ES-I3 (cell line): ENCODE measurements at regions not wholly inside any gene's neighbourhood (a gene's known extent, or its start where the extent isn't known, plus 50 kb on each side); places are given as distances from the start of the nearest gene placed in this dataset.
A peak's percentile ranks its signal among the peaks of the same experiment; 100 is the strongest.

Experiments used
- H3K36me3 ChIP-seq: 2 replicates; pipeline ENCODE4 v1.6.1; 2013; ENCODE audit warnings: mild to moderate bottlenecking, low read length, control low read depth, moderate library complexity; ENCODE audit not compliant: insufficient read depth
- H3K4me1 ChIP-seq: 2 replicates; pipeline ENCODE4 v1.6.1; 2013; ENCODE audit warnings: mild to moderate bottlenecking, control low read depth, low read length; ENCODE audit not compliant: insufficient read depth
- H3K9ac ChIP-seq: 2 replicates; pipeline ENCODE4 v1.6.1; 2013; ENCODE audit warnings: low read depth, mild to moderate bottlenecking, low read length, moderate library complexity
- H3K9me3 ChIP-seq: 2 replicates; pipeline ENCODE4 v1.6.1; 2013; ENCODE audit warnings: mild to moderate bottlenecking, low read length, moderate library complexity; ENCODE audit not compliant: control insufficient read depth, insufficient read depth

DNA sequence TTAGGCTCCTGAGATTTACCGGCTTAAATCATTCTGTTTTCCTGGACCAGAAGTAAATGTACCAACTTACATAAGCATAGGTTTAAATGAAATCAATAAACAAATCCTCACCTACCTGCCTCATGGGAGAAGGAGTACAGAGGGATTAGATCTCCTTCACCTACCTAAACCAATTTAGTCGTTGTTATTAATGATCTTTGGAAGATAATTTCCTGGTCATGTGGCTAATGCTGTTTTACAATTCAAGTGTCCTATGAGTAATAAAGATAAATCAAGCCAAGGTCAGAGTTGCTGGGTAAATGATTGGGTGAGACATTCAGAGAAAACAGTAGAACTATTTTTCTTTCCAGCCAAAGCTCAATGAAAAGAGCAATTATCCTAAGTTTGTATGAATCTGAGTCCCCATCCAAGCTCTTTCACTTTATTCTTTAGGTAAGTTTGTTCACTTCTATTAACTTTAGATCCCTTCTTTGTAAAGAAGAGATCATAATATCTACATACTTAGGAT lies 423.0 kb upstream of the FAM241A start:
- H3K4me1 ChIP-seq: no peaks in the 10 kb centered on the region
- H3K9me3 ChIP-seq: no peaks in the 10 kb centered on the region
- no peak overlapping the region for H3K9ac ChIP-seq
- H3K36me3 ChIP-seq: no peaks in the 10 kb centered on the region

DNA sequence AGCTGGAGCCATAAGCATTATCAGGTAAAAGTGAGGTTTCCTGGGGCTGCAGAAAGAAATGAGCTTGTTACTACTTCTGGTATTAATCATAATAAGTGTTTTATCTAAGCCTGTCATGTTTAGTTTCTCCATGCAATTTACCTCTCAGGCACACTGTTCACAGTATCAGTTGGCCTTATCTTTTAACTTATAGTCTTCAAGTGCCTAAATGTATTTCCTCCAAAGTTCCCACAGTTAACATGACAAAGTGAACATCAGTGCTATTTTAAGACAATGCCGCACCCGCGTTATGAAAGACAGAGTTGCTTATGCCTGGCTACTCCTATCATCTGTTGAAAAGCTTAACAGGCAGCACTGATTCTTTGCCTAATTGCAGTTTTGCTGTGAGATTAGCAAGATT lies 408.7 kb upstream of the FAM241A start:
- Histone ChIP-seq H3K9me3 (no peaks in the 10 kb centered on the region), H3K4me1 (no peaks in the 10 kb centered on the region), H3K36me3 (no peaks in the 10 kb centered on the region), H3K9ac (no peak overlapping the region)

DNA sequence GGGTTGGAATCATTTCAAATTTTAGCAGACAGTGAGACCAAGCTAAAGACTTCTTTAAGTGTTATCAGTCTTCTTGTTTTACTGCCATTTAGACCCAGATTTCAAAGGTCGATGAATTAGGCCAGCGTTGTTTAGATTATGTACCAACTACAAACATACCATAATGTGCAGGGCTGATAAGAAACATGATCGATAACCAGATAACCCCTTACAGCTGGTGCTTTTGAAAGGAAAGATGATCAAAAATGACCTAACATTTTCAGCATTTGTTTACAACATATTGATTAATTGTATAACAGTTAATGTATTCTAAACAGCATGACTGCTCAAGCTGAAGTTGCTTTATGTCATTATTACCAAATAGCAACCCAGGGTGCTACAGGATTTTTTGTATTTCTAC lies 400.4 kb upstream of the FAM241A start:
- Histone ChIP-seq H3K9me3 (no peaks in the 10 kb centered on the region), H3K36me3 (no peaks in the 10 kb centered on the region), H3K4me1 (no peaks in the 10 kb centered on the region), H3K9ac (no peak overlapping the region)

DNA sequence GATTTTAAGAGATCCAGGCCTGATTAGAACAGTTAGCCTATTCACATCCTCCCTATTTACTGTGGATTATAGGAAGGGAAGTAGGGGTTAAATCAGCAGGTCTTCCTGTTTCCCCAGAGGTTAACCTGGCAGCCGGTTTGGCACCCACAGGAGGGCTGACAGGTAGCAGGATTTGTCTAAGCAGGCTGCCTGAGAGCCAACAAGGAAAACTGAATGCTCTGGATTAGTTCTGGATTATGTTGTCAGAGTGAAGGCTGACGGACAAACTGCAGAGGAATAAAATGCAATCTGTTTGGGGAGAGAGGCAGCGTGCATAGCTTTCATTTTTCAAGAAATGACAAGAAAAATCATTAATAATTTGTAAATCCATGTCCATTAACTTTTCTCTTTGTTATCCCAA lies 397.1 kb upstream of the FAM241A start:
- H3K9ac ChIP-seq: no peak overlapping the region

DNA sequence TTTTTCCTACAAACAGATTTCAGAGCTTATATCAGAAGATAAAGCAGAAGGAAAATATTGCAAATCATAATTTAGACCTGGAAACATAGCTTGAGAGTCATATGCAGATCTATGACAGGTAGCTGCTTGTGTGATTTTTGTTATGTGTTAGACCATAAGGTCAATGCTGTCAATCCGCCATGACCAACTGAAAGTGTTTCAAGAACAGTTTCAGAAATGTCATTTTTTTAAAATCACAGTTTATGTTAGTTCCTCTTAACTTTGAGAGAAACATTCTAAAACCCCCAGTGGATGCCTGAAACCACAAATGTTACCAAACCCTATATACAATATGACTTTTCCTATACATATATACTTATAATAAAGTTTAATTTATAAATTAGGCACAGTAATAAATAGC lies 391.3 kb upstream of the FAM241A start:
- Histone ChIP-seq H3K9me3 (no peaks in the 10 kb centered on the region), H3K36me3 (no peaks in the 10 kb centered on the region), H3K4me1 (no peaks in the 10 kb centered on the region), H3K9ac (no peak overlapping the region)

More for the DNA sequence above, 397.1 kb upstream of the FAM241A start:
- Histone ChIP-seq H3K36me3 (no peaks in the 10 kb centered on the region), H3K4me1 (no peaks in the 10 kb centered on the region), H3K9me3 (no peaks in the 10 kb centered on the region)

DNA sequence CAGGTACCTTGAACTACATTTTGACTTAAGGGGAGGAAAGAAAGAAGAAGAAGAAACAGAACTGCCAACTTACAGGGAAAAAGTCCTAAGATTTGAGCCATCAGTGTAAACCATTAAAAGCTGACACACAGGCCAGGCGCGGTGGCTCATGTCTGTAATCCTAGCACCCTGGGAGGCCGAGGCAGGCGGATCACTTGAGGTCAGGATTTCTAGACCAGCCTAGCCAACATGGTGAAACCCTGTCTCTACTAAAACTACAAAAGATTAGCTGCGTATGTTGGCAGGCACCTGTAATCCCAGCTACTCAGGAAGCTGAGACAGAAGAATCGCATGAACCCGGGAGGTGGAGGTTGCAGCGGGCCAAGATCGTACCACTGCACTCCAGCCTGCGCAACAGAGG lies 389.7 kb upstream of the FAM241A start:
- H3K9me3 ChIP-seq: no peaks in the 10 kb centered on the region
- H3K4me1 ChIP-seq: no peaks in the 10 kb centered on the region
- H3K36me3 ChIP-seq: no peaks in the 10 kb centered on the region
- no peak overlapping the region for H3K9ac ChIP-seq

DNA sequence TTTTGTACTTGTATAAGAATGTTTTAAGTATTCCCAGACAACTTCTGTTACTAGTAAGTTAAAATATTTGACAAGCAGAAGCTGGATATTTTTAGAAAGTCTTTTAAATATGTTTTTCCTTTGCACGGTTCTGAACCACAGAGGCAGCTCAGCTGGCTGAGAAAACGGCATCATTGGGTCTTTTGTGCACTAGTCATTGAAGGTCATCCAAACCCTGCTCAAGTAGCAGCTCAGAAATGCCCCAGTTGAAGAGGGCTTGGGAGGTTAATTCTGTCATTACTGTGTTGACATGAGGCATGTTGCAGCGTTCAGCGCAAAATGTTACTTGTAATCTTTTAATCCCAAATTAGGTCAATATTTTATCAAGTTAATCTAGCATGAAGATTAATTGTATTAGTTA lies 383.7 kb upstream of the FAM241A start:
- no peaks in the 10 kb centered on the region for H3K9me3 ChIP-seq
- no peaks in the 10 kb centered on the region for H3K36me3 ChIP-seq

DNA sequence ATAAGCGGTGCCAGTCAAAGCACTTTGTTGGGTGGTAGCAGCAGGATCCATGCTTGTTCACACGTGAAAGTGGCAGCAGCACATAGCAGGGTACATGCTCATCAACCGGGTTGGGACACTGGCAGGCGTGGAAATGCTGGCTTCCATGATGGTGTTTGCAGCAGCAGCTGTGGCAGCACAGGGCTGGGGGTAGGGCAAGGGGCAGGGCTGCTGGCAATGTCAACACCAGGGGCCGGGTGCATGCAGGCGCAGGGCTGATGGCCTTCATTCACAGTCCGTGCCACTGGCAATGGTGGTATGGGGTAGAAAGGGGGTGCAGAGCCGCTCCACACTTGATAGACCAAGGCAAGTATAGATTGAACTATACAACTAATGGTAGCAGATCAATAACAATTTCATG lies 374.7 kb upstream of the FAM241A start:
- Histone ChIP-seq H3K9ac (no peak overlapping the region), H3K36me3 (no peaks in the 10 kb centered on the region), H3K9me3 (no peaks in the 10 kb centered on the region), H3K4me1 (no peaks in the 10 kb centered on the region)

More for the DNA sequence above, 383.7 kb upstream of the FAM241A start:
- no peak overlapping the region for H3K9ac ChIP-seq
- no peaks in the 10 kb centered on the region for H3K4me1 ChIP-seq

DNA sequence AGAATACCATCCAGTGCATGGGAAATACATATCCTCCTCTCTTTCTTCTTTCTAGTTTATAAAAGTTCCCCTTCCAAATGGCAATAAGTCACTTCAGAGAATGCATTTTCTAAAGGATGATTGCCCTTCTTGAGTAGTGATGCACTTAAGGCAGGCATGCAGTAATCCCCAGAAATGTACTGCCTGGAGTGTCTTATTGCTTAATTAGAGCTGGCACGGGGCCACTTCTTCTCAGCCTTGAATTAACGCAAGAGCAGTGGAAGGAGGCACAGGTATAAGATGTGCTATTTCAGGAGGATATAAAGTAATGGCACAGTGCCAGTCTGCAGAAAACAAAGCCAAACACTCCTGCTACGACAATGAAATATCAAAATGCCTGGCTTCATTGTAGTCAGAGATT lies 371.4 kb upstream of the FAM241A start:
- H3K4me1 ChIP-seq: no peaks in the 10 kb centered on the region
- H3K9ac ChIP-seq: no peak overlapping the region
- H3K36me3 ChIP-seq: no peaks in the 10 kb centered on the region
- no peaks in the 10 kb centered on the region for H3K9me3 ChIP-seq

DNA sequence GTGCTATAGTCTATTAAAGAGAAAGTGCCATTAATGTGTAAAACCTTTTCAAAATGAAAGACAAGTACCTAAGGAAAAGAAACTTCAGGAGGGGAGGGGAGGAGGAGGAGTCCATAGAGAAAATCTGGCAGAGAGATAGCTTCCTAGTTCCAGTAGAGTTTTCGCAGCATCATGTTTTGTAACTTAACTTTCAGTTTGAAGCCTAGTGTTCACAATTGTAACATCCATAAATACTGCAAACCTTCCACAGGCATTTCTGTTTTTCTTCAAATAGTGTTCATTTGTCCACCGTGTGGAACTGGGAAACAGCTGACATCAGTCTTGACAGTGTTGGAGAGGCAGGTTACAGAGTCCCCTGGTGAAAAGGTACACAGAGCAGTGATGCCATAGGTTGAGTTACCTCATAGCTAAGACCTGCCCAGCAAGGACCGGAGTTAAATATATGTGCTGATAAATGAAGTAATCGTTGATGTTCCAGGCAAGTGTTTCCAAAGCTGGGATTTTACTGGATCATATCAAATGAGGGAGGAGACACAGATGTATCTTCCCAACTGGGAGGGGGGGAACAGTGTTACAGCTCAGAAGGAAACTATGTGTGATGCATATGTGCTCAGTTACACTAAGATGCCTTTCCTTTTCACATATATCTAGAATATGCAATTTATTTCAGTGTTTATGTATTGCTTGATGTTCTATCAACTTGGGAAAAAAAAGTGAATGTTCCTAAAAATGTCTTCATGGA lies 369.5 kb upstream of the FAM241A start:
- Histone ChIP-seq H3K4me1 (no peaks in the 10 kb centered on the region), H3K9me3 (no peaks in the 10 kb centered on the region), H3K36me3 (no peaks in the 10 kb centered on the region), H3K9ac (no peak overlapping the region)

DNA sequence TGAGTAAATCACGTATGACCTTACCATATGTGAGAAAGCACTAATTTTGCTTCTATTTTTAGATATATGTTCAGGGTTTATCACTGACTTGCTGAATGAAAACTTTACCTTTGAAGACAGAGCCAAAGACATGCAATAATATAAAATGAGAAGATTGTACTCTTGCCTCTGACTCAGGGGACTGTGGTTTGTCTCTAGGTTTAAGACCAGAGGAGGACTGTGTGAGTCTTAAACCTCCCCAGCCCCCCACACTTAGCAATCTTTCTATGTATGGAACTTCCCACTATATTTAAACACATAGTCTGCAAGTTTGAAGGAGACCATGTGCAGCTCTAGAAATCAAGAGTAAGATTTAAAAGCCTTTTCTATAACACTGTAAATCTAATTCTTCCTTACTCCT lies 368.7 kb upstream of the FAM241A start:
- Histone ChIP-seq H3K4me1 (no peaks in the 10 kb centered on the region), H3K36me3 (no peaks in the 10 kb centered on the region), H3K9me3 (no peaks in the 10 kb centered on the region), H3K9ac (no peak overlapping the region)

DNA sequence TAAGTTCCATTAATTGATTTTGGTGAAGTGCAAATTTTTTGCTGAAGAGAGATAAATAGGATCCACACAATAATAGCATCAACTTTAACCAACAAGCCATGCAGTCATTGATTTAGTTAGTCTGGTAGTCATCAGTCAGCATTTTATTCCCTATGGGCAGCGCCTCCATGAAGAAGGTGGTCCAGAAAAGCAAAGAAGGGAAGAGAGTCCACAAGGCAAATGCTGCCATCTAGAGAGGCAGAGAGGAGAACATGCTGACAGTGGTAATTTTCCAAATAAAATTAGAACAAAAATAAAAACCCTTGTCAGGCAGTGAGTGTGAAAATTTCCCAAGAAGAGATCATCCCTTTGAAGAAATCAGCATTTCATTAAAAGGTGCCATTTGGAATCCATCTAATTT lies 366.7 kb upstream of the FAM241A start:
- H3K36me3 ChIP-seq: no peaks in the 10 kb centered on the region

DNA sequence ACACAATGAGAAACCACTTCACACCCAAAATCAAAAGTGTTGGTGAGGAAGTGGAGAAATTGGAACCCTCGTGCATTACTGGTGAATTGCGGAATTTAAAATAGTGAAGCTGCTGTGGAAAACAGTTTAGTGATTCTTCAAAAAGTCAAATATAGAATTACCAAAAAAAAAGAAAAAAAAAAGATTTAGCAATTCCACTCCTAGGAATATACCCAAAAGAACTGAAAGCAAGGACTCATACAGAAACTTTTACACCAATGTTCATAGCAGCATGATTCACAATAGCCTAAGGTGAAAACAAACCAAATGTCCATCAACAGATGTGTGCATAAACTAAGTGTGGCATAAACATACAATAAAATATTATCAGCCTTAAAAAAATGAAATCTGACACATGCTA lies 364.3 kb upstream of the FAM241A start:
- Histone ChIP-seq H3K36me3 (no peaks in the 10 kb centered on the region), H3K9ac (no peak overlapping the region), H3K9me3 (no peaks in the 10 kb centered on the region), H3K4me1 (no peaks in the 10 kb centered on the region)

More for the DNA sequence above, 366.7 kb upstream of the FAM241A start:
- no peaks in the 10 kb centered on the region for H3K4me1 ChIP-seq
- H3K9me3 ChIP-seq: no peaks in the 10 kb centered on the region
- H3K9ac ChIP-seq: no peak overlapping the region

DNA sequence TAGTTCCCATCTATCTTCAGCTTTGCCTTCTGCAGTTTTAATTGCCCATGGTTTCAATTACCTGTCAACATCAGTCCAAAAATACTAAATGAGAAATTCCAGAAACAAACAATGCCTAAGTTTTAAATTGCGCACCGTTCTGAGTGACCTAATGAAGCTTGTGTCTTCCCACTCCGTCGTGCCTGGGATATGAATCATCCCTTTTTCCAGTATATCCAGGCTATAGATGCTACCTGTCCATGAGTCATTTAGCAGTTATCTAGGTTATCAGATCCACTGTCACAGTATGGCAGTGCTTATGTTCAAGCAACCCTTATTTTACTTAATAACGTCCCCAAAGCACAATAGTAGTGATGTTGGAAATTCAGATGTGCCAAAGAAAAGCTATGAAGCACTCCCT lies 363.6 kb upstream of the FAM241A start:
- no peak overlapping the region for H3K9ac ChIP-seq
- no peaks in the 10 kb centered on the region for H3K36me3 ChIP-seq
- no peaks in the 10 kb centered on the region for H3K4me1 ChIP-seq
- no peaks in the 10 kb centered on the region for H3K9me3 ChIP-seq

DNA sequence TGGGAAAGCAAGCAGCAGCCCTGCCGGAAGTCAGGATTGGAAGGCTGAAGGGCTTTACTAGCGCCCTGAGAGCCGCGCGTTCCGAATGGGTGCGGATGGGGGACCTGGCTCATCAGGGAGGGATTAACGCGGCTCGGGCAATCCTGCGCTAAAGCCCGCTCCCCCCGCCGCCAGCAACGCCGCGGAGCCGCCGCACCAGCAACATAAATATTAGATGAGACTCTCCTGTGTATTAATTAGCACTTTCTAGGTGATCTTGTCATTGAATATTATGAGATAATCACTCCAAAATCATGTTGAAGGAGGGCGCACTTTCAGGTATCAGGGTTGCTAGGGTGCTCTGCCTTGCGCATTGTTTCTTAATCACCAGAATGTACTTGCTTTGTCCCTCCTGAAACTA lies 357.2 kb upstream of the FAM241A start:
- H3K9me3 ChIP-seq: no peaks in the 10 kb centered on the region
- no peaks in the 10 kb centered on the region for H3K36me3 ChIP-seq
- peaks cover 10% of the 10 kb centered on the region; the same call in 1 of the 2 replicates for H3K4me1 ChIP-seq
- H3K9ac ChIP-seq: peak overlapping the region; percentile 46; the same call in 1 of the 2 replicates
